GM21423 (cell line): ENCODE measurements at regions not wholly inside any gene's neighbourhood (a gene's known extent, or its start where the extent isn't known, plus 50 kb on each side); places are given as distances from the start of the nearest gene placed in this dataset.

ENCODE experiments used
- ATAC-seq: cut with Tn5 transposase; IDR thresholded peaks from one replicate; pipeline ENCODE4 v1.9.1; 2021; ENCODE audit warnings: mild to moderate bottlenecking, moderate library complexity; ENCODE audit not compliant: unreplicated experiment

- no peak for ATAC-seq
Observed at GRCh38 chr10:130905921-130906320, 405.6 kb downstream of the TCERG1L start.

- no peak for ATAC-seq
Observed at GRCh38 chr10:130910848-130911247, 400.7 kb downstream of the TCERG1L start.

- ATAC-seq = no peak
Observed at GRCh38 chr10:130913844-130914243, 397.7 kb downstream of the TCERG1L start.

- ATAC-seq = no peak
Observed at GRCh38 chr10:130914367-130914766, 397.2 kb downstream of the TCERG1L start.

- ATAC-seq = no peak
Observed at GRCh38 chr10:130915065-130915464, 396.5 kb downstream of the TCERG1L start.

GRCh38 chr10:130921461-130921860, 390.1 kb downstream of the TCERG1L start:
- no peak for ATAC-seq

GRCh38 chr10:130921911-130922440, 389.5 kb downstream of the TCERG1L start:
- ATAC-seq = no peak

GRCh38 chr10:130923596-130923995, 387.9 kb downstream of the TCERG1L start:
- ATAC-seq = no peak

- ATAC-seq = no peak
Observed at GRCh38 chr10:130924138-130924819, 387.2 kb downstream of the TCERG1L start.

- ATAC-seq = no peak
Observed at GRCh38 chr10:130926442-130926841, 385.1 kb downstream of the TCERG1L start.

- ATAC-seq = no peak
Observed at GRCh38 chr10:130927157-130927556, 384.4 kb downstream of the TCERG1L start.

- ATAC-seq = no peak
Observed at GRCh38 chr10:130928306-130928705, 383.2 kb downstream of the TCERG1L start.

GRCh38 chr10:130929422-130930325, 381.8 kb downstream of the TCERG1L start:
- no peak for ATAC-seq

- ATAC-seq = no peak
Observed at GRCh38 chr10:130930821-130931220, 380.7 kb downstream of the TCERG1L start.

- no peak for ATAC-seq
Observed at GRCh38 chr10:130931256-130931655, 380.3 kb downstream of the TCERG1L start.

GRCh38 chr10:130932326-130933007, 379.1 kb downstream of the TCERG1L start:
- ATAC-seq = no peak

GRCh38 chr10:130933008-130933390, 378.5 kb downstream of the TCERG1L start:
- ATAC-seq = no peak

GRCh38 chr10:130934293-130935127, 377.0 kb downstream of the TCERG1L start:
- ATAC-seq = no peak

GRCh38 chr10:130935128-130935439, 376.4 kb downstream of the TCERG1L start:
- no peak for ATAC-seq

GRCh38 chr10:130935897-130936550, 375.5 kb downstream of the TCERG1L start:
- no peak for ATAC-seq
